Activated CD4-positive, alpha-beta T cell treated with anti-CD3 and anti-CD28 coated beads, Interleukin-10, Interleukin-2, amounts not matched to agents 100 ng/mL and 50 ng/mL, durations not matched to agents 16 hours and 8 hours (primary cell): ENCODE measurements at regions not wholly inside any gene's neighbourhood (a gene's known extent, or its start where the extent isn't known, plus 50 kb on each side); places are given as distances from the start of the nearest gene placed in this dataset.

Source experiments
- DNase-seq: peaks from one replicate; pipeline ENCODE4 v3.0.0-alpha.2; 2020

DNA sequence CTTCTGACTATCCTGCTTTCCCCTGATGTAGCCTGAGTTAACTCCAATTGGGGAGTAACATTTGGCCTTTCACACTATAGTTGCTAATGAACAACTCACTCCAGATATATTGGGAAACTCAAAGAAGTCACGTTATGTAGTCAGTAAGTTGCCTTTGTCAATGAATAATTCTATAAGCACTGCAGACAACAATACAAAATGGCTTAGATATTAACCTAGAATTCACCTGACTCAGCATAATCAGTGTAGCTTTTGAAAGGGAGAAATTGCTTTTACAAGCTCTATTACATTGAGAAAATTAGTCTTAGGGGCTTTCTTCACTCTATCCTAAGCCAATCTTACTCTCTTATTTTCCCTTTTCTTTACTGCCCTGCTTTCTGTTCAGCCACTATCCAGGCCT lies 303.5 kb upstream of the NR5A2 start:
- no peak for DNase-seq

DNA sequence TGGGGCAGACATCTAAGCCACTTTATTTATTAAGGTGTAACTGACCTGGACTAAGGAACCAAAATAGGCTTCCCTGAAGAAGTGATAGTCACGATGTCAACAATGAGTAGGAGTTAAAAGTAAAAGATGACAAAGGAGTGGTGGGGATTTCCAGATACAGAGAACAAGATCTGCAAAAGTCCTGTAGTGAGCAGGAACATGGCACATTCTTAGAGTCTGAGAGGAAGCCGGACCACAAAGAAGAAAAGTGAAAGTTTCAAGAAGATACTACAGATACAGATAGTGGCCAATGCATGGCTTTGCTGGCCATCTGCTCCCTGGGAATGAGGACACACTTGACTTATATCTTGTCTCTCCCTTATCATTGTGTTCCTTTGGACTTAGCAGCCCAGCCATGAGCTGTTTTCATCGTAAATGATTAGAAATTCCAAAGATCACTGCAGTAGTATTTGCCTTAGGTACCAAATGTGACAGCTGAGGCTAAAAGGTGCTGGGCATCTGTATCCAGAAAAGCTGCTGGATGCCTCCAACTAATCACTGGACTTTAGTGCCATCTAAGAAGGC lies 302.4 kb upstream of the NR5A2 start:
- peak; percentile 23 for DNase-seq

DNA sequence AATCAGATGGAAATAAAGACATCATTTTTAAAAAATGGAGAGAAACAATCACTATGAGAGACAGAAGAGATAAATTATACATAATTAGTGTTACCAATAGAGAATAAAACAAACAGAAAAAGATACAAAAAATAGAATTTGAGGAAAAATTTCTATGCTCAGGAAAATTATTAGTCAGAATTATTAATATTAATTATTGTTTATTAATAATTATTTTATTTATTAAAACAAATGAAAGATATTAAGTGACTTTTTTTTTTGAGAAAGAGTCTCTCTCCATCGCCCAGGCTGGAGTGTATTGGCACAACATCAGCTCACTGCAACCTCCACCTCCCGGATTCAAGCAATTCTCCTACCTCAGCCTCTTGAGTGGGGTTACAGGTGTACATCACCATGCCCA lies 299.8 kb upstream of the NR5A2 start:
- DNase-seq = no peak

DNA sequence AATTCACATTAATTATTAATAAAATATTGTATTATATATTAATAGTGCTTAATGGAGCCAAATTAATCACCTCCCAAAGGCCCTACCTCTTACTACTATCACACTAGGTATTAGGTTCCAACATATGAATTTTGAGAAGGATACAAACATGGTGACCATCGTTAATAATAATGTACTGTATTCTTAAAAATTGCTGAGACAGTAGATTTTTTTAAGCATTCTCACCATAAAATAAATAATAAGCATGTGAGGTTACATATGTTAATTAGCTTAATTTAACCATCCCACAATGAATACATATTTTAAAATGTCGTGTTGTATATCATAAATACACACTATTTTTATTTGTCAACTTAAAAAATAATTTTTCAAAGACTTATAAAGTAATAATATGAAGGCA lies 299.2 kb upstream of the NR5A2 start:
- no peak for DNase-seq

DNA sequence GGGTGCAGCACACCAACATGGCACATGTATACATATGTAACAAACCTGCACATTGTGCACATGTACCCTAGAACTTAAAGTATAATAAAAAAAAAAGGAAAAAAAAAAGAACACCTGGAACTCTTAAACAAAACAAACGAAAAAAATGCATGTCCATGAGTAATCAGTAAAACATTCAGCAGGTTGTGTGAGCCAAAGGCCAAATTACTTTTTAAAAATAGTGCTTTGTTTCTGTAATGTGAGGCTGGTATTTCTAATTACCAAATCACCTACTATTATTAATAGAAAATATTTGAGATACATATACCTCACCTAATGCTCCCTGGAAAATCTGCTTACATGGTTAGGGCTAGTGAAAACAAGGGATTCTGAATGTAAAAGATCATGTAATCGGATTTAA lies 294.4 kb upstream of the NR5A2 start:
- DNase-seq = no peak

GRCh38 chr1:199734186-199734585 lies 293.3 kb upstream of the NR5A2 start:
- no peak for DNase-seq

DNA sequence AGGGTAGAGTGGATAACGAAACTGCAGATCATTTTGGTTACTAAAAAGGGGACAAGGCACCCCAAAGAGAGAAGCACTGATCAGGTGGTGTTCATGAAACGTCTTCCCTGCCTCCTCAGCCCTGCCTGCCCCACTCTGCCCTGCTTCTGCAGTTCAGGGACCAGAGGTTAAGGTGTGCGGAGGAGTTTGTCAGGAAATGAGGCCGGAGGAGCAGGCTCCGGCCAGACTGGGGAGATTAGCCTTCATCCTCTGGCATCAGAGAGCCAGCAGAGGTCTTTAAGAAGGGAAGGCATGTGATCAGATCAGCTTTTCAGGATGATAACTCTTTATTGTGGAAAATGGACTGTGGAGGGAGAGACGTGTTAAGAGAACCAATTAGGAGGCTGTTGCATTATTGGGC lies 291.9 kb upstream of the NR5A2 start:
- no peak for DNase-seq

DNA sequence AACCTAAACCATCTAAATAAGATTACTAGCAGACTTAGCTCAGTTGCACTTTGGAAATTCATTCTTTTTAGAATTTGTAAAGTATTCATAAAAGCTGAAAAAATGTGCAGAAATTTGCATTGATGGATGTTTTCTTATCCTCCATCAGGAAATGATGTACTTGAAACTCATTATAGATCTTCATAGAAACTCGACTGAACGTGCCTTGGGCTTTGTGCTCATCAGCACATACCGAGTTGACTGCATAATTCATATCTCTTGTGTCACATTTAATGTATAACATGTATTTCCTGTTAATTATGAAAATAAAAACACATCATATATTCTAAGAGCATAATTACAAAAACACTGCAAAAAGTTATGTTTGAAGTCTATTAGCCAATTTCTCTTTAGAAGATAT lies 290.9 kb upstream of the NR5A2 start:
- no peak for DNase-seq

DNA sequence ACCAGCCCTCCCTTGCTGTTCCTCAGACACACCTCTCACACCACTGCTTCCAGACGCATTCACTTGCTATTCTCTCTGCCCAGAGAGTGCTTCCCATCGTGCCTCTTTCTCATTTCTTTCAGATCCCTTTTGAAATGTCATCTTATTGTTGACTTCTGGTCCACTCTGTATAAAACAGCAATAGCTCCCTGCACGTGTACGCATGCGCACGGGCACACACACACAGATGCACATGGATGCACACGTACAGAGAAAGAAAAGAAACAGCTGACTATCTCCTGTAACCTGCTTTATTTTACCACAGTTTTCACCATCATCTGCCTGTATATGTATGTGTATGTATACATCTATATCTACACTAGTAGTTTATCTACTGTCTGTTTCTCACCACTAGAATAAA lies 285.9 kb upstream of the NR5A2 start:
- DNase-seq = no peak

- peak; percentile 9 for DNase-seq
Observed at GRCh38 chr1:199742547-199742946, 285.0 kb upstream of the NR5A2 start.

- DNase-seq = no peak
Observed at GRCh38 chr1:199743227-199743626, 284.3 kb upstream of the NR5A2 start.

GRCh38 chr1:199746666-199747384 lies 280.7 kb upstream of the NR5A2 start:
- DNase-seq = no peak

DNA sequence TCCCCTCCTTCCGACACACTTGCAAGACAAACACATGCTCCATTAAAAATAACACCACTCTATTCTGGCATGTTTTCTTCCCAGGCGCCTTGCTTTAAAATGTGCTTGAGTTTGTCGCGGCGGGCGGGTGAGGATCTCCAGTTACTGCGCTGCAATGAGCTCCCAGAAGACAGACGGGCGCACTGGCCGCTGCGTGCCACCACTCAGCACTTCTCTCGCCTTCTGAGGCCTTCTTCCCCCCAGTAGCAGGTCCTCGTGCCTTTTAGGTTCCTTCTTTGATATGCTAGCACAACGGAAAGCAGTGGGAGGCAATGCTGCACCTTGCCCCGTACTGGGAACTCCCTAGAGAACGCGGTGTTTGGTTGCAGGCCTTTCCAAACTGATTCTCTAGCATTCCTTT lies 279.5 kb upstream of the NR5A2 start:
- no peak for DNase-seq

- DNase-seq = no peak
Observed at GRCh38 chr1:199751506-199751905, 276.0 kb upstream of the NR5A2 start.

- no peak for DNase-seq
Observed at GRCh38 chr1:199751962-199752687, 275.4 kb upstream of the NR5A2 start.

GRCh38 chr1:199752688-199753027 lies 274.9 kb upstream of the NR5A2 start:
- no peak for DNase-seq

DNA sequence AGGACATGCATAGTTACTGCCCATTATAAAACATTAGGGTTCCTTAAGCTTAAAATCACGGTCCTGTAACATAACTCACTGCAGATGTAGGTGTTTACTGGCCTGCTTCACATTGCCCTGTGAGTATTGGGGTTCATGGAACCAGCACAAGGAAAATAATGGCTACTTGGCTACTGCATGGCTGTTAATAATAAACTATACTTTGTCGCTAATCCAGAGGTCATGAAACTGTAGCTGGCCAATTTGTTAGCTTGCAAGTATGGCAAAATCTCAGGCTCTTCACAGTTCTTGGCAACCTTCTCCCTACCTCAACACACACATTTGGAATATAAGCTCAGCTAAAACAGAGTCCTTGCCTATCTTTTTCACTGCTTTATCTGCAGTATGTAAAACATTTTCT lies 274.0 kb upstream of the NR5A2 start:
- DNase-seq = no peak

GRCh38 chr1:199756066-199756465 lies 271.4 kb upstream of the NR5A2 start:
- no peak for DNase-seq

DNA sequence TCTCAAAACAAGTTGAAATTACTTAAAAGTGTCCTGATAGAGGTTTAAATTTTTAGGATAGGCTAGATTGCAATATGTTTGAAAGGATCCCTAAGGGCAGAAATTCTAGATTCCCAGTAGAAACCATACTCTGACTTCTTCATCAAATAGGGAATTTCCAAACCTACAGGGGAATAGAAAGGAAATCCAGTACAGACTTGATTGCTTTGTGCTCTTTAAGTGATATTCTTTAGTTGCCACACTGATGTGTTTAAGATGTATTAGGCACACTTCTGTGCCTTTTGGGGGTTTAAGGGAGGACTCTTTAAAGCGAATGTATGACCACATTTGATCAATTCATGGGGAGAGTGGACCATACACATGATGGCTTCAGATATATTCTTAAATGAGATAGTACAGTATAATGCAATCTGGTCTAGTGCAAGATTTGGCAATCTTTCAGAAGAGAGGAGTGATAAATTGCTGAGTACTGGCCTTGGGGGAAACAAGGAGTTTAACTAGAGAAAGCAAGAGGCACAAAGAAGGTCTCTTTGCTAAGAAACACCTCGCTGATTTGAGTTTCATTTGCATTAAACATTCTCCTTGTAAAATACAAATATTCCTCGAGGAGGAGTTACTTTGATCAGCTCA lies 268.8 kb upstream of the NR5A2 start:
- DNase-seq = no peak

DNA sequence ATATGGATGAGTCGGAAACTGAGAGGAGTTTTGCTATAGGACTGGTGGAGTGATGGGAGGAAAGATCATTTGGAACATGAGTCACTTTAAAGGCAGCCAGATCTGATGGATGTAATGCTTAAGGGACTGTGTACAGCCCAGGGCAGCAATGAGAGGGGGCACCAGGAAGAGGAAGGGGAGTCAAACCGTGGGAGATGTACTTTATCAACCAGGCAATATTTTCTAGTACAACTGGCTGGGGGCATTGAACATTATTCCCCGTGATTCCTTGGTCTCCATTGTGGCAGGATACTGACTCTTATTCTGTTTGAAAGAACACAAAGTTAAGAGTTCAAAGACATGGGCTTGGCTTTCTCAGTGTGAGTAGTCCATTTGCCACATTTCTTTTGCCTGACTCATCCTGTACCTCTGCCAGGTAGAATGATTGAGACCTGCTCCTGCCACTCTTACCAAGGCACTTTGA lies 268.2 kb upstream of the NR5A2 start:
- DNase-seq = no peak

- no peak for DNase-seq
Observed at GRCh38 chr1:199762572-199762971, 264.9 kb upstream of the NR5A2 start.

DNA sequence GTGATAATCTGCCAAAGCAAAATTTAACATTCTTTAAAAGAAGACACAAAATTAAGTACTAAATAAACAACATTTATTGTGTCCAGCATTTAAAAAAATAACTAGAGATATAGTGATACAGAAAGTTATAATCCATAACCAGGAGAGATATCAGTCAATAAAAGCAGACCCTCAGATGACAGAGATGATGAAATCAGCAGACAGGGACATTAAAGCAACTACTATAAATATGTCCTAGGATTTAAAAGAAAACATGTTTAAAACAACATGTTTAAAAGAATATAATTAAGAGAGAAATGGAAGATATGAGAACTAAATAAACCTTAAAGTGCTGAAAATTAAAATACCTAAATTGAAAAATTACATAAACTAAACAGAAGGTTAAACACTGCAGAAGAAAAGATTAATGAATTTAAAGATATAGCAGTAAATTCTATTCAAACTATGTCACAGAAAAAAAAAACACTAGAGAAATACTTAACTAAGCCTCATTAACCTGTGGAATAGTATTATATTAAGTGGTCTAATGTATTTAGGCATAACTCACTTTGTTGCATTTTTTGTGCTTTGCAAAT lies 261.2 kb upstream of the NR5A2 start:
- DNase-seq = no peak

GRCh38 chr1:199767700-199768099 lies 259.8 kb upstream of the NR5A2 start:
- no peak for DNase-seq
